ENCODE measurements at regions not wholly inside any gene's neighbourhood (a gene's known extent, or its start where the extent isn't known, plus 50 kb on each side); places are given as distances from the start of the nearest gene placed in this dataset.

DNA sequence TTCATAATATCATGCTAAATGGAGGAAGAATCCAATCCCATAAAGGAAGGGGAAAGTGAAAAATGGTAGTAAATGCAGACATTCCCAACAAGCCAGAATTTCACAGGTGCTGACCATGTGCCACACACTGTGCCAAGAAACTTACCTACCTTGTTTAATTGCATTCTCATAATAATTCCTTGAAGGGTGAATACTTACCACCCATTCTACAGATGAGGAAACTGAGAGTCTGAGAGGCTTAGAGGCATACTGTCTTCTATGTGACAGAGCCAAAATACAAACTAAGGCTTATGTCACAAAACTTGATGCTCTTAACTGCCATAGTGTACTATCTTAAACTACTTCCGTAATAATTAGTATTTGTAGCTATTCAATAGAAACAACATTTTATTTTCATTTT is 454.7 kb downstream of the UTRN start:
- H3K27ac ChIP-seq: no peak overlapping the region
- no peak for TF ChIP-seq EP300 (IDR thresholded peaks at IDR 0.05)
- TF ChIP-seq POLR2A (IDR thresholded peaks at IDR 0.05): no peak
- H3K36me3 ChIP-seq: peaks cover 0 to 18% of the 10 kb centered on the region in 2 donors
- WGBS, 2 donors (ENCODE audit: low coverage in 1 of 2): 100% methylated on average over 1 of the region's 1 CpG
- no peak for ATAC-seq
- no peaks in the 10 kb centered on the region for H3K9me3 ChIP-seq
- no peaks in the 10 kb centered on the region for H3K4me1 ChIP-seq
- H3K4me3 ChIP-seq: no peak overlapping the region
- no peaks in the 10 kb centered on the region for H3K27me3 ChIP-seq

DNA sequence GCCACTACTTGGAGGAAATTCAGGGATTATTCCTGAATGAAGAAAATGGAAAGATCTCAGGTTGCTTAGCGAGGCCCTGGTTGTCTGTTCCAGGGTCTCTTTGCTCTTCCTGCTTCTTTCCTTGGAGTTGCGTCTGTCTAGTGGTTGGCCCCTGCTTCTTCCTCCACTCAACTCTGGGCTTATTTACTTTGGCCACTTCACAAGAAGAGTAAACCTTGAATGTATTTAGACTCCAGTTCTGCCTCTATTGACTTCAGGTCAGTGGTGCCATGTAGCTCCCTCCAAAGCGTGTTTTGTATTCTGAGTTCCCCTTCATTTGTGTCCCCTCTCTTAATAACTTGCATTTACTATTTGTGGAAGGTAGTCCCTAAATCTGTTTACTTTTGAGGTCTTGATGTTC is 456.5 kb downstream of the UTRN start:
- WGBS, 2 donors (ENCODE audit: low coverage in 1 of 2): 93 to 100% methylated on average over 1 to 3 of the region's 3 CpGs
- Histone ChIP-seq H3K27me3 (no peaks in the 10 kb centered on the region), H3K4me3 (no peak overlapping the region), H3K9me3 (no peaks in the 10 kb centered on the region), H3K27ac (no peak overlapping the region), H3K36me3 (peaks cover 0 to 10% of the 10 kb centered on the region in 2 donors), H3K4me1 (no peaks in the 10 kb centered on the region)
- no peak for TF ChIP-seq EP300 (IDR thresholded peaks at IDR 0.05)
- no peak for ATAC-seq

DNA sequence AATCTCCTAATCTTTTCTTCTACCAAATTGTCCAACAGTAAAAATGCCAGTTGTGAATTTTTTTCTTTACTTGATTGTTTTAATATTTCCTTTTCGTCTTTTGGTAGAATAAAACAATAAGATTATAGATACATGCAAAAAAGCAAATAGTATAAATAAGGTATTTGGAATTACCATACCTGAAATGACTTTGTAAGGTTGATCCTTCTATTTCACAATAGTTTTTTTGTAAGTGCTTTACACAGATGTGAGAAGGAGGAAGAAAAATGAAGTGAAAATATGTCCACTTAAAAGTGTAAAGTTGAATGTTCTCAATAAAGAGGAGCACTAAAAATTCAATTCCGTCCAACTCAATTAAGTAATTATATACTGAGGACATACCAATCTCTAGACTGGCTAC is 457.6 kb downstream of the UTRN start:
- Histone ChIP-seq H3K4me1 (peaks cover 0 to 9% (median 0%) of the 10 kb centered on the region in 3 donors), H3K36me3 (peaks cover 0 to 7% of the 10 kb centered on the region in 2 donors), H3K4me3 (no peak overlapping the region), H3K9me3 (no peaks in the 10 kb centered on the region), H3K27ac (no peak overlapping the region), H3K27me3 (no peaks in the 10 kb centered on the region)
- 91 to 97% methylated on average over 2 of the region's 2 CpGs for whole genome bisulfite sequencing, 2 donors (ENCODE audit: low coverage in 1 of 2)
- ATAC-seq: no peak
- TF ChIP-seq POLR2AphosphoS5 (IDR thresholded peaks at IDR 0.05) (no peak), POLR2A (IDR thresholded peaks at IDR 0.05) (no peak), EP300 (IDR thresholded peaks at IDR 0.05) (no peak)
- TF ChIP-seq, protein P1, sequence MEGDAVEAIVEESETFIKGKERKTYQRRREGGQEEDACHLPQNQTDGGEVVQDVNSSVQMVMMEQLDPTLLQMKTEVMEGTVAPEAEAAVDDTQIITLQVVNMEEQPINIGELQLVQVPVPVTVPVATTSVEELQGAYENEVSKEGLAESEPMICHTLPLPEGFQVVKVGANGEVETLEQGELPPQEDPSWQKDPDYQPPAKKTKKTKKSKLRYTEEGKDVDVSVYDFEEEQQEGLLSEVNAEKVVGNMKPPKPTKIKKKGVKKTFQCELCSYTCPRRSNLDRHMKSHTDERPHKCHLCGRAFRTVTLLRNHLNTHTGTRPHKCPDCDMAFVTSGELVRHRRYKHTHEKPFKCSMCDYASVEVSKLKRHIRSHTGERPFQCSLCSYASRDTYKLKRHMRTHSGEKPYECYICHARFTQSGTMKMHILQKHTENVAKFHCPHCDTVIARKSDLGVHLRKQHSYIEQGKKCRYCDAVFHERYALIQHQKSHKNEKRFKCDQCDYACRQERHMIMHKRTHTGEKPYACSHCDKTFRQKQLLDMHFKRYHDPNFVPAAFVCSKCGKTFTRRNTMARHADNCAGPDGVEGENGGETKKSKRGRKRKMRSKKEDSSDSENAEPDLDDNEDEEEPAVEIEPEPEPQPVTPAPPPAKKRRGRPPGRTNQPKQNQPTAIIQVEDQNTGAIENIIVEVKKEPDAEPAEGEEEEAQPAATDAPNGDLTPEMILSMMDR (IDR thresholded peaks at IDR 0.05): no peak

DNA sequence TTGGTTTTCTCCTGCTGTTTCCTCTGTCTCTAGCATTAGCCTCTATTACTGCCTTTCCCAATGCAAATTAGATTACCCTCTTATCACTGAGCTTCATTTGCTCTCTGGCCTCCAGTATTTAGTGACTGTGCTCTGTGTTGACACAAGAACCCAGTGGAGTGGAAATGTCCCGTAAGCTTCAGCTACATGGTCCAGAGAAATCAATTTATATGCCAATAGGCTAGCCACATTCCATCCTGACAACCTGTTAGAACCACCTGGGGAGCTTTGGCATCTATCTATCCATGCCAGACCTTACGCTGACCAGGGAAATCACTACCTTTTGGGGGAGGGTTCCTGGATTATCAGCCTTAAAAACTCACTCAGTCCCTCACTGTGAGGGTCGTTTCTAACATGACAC is 459.6 kb downstream of the UTRN start:
- 83 to 89% methylated on average over 2 to 3 of the region's 3 CpGs for WGBS, 2 donors (ENCODE audit: low coverage in 1 of 2)

DNA sequence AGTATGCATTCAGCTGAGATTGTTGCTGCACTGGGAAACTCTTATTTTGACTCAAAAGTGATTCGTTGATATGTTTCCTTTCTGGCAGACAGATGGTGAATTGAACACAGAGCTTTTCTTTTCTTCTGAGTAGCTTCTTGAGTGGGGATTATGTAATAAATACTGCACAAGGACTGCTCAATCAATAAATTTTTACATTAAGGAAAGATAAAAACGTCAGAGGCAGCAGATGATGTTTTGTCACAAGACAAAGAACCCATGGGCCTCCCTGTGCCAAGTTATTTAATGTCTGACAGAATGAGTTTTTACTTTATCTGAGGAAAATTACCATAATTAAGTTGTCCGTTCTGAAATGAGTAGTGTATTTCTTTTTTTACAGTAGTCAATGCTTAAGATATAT is 460.3 kb downstream of the UTRN start:
- Histone ChIP-seq H3K27ac (no peak overlapping the region), H3K27me3 (no peaks in the 10 kb centered on the region), H3K36me3 (peaks cover 0 to 13% of the 10 kb centered on the region in 2 donors), H3K9me3 (no peaks in the 10 kb centered on the region), H3K4me3 (no peak overlapping the region), H3K4me1 (peaks cover 0 to 9% (median 0%) of the 10 kb centered on the region in 3 donors)
- ATAC-seq: no peak
- 32 to 35% methylated on average over 2 to 3 of the region's 3 CpGs for WGBS, 2 donors (ENCODE audit: low coverage in 1 of 2)
- no peak for TF ChIP-seq POLR2AphosphoS5 (IDR thresholded peaks at IDR 0.05)
- TF ChIP-seq POLR2A (IDR thresholded peaks at IDR 0.05): no peak
- TF ChIP-seq EP300 (IDR thresholded peaks at IDR 0.05): no peak
- TF ChIP-seq, protein P1 (IDR thresholded peaks at IDR 0.05): no peak

More for the DNA sequence above, 459.6 kb downstream of the UTRN start:
- Histone ChIP-seq H3K36me3 (peaks cover 0 to 13% of the 10 kb centered on the region in 2 donors), H3K9me3 (no peaks in the 10 kb centered on the region), H3K27ac (no peak overlapping the region), H3K4me1 (peaks cover 0 to 9% (median 0%) of the 10 kb centered on the region in 3 donors), H3K4me3 (no peak overlapping the region), H3K27me3 (no peaks in the 10 kb centered on the region)
- ATAC-seq: no peak
- TF ChIP-seq POLR2A (IDR thresholded peaks at IDR 0.05): no peak
- TF ChIP-seq, protein P1 (IDR thresholded peaks at IDR 0.05): no peak
- no peak for TF ChIP-seq EP300 (IDR thresholded peaks at IDR 0.05)
- no peak for TF ChIP-seq POLR2AphosphoS5 (IDR thresholded peaks at IDR 0.05)

DNA sequence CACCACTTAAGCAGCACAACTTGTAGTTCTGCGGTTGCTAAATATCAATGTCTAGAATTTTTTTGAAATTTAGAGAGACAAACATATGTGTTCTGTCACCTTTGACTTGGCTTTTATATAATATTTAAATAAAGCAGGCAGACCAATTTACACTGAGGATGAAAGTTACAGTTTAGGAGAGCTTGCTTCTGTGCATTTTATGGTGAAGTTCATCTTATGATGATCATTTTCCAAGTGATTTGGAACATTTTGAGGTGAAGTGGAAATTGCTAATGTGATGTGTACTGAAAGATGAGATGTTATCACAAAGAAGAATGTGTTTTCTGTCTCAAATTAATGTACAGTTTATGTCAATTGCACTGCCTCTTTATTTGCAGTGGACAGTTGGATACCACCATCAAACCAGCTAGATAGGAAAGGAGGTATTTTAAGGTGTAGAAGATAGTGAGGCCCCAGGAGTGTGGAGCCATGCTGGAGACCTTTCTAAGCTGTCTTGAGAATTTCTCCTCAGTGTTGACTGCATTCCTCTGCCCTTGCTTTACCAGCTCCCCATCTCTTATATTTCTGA is 461.9 kb downstream of the UTRN start:
- TF ChIP-seq, protein P1 (IDR thresholded peaks at IDR 0.05): no peak
- TF ChIP-seq EP300 (IDR thresholded peaks at IDR 0.05) (no peak), POLR2A (IDR thresholded peaks at IDR 0.05) (no peak), POLR2AphosphoS5 (IDR thresholded peaks at IDR 0.05) (no peak)
- 82% methylated on average over 1 of the region's 1 CpG; no CpG with 5 or more reads in 1 of the 2 donors for WGBS, 2 donors (ENCODE audit: low coverage in 1 of 2)
- H3K4me3 ChIP-seq: no peak overlapping the region
- H3K27me3 ChIP-seq: no peaks in the 10 kb centered on the region
- peaks cover 0 to 9% (median 0%) of the 10 kb centered on the region in 3 donors for H3K4me1 ChIP-seq
- no peak for ATAC-seq
- no peak overlapping the region for H3K27ac ChIP-seq
- no peaks in the 10 kb centered on the region for H3K9me3 ChIP-seq
- H3K36me3 ChIP-seq: peaks cover 0 to 12% of the 10 kb centered on the region in 2 donors

Measured in gastroesophageal sphincter (tissue), 4 donors.